Calu3 (cell line): ENCODE measurements at regions not wholly inside any gene's neighbourhood (a gene's known extent, or its start where the extent isn't known, plus 50 kb on each side); places are given as distances from the start of the nearest gene placed in this dataset.
"Not testable (repeated sequence)": the region's sequence is repeated elsewhere in the genome, so short reads cannot be mapped to it uniquely, and the experiment has no call there.

Experiments used
- BruUV-seq: library from RNA; stranded (reverse); fragments of 400-500 nt; replicated peaks from 2 replicates; lab custom pipeline; 2021; lab: Mats Ljungman, UMichigan
- CTCF ChIA-PET: fragments of 300-600 bp; sonication (Branson Sonifier 250); formaldehyde crosslinking; loops from one replicate; lab custom pipeline; 2022; ENCODE audit warnings: antibody characterized with exemption; lab: Charles Lee
- DNase-seq: peaks from one replicate; pipeline ENCODE4 v3.0.0; 2022
- H3K27ac Mint-ChIP-seq: one replicate; pipeline ENCODE4 v1.8.0; 2022; ENCODE audit warnings: mixed read lengths; ENCODE audit not compliant: unreplicated experiment
- H3K27me3 Mint-ChIP-seq: one replicate; pipeline ENCODE4 v1.8.0; 2022; ENCODE audit warnings: mixed read lengths; ENCODE audit not compliant: unreplicated experiment
- H3K36me3 Mint-ChIP-seq: one replicate; pipeline ENCODE4 v1.8.0; 2022; ENCODE audit warnings: mild to moderate bottlenecking, moderate library complexity, mixed read lengths; ENCODE audit not compliant: insufficient read depth, unreplicated experiment
- H3K4me1 Mint-ChIP-seq: one replicate; pipeline ENCODE4 v1.8.0; 2022; ENCODE audit warnings: mild to moderate bottlenecking, low read depth, mixed read lengths; ENCODE audit not compliant: unreplicated experiment
- H3K4me3 Mint-ChIP-seq: one replicate; pipeline ENCODE4 v1.8.0; 2022; ENCODE audit warnings: mild to moderate bottlenecking, low read depth, moderate library complexity, mixed read lengths; ENCODE audit not compliant: unreplicated experiment
- H3K9me3 Mint-ChIP-seq: one replicate; pipeline ENCODE4 v1.8.0; 2022; ENCODE audit warnings: low read depth, mixed read lengths; ENCODE audit not compliant: unreplicated experiment
- CTCF ChIP-seq: fragments of 200-600 bp; IDR thresholded peaks from one replicate; pipeline ENCODE4 v1.8.0; 2022; ENCODE audit warnings: antibody characterized with exemption; ENCODE audit not compliant: unreplicated experiment
- intact Hi-C: fragments of 100-400 bp; cut with micrococcal nuclease; formaldehyde crosslinking; loops from one replicate; pipeline ENCODE4 v1.10.0; 2022; ENCODE audit not compliant: unreplicated experiment

DNA sequence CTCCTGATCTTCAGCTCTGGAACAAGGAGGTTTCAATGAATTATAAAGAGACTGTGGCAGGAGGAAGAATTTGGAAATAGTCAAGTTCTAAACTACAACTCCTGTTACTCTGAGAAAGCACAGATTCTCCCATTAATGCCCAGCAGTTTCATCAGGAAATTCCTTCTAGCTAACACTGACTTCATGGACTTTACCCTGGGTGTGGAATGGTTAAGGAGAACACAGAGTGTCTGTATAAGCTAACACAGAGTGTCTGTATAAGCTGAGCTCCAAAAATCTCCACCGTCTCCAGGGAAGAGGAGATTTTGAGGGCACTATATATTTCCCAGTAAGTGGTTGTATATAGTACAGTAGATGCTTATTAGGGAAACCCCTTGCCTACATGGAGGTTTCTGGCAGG, 675.5 kb downstream of the XPNPEP1 start:
- H3K4me1 Mint-ChIP-seq, result no peaks in the 10 kb centered on the region
- no peaks in the 10 kb centered on the region for H3K36me3 Mint-ChIP-seq
- peaks cover 7% of the 10 kb centered on the region for H3K9me3 Mint-ChIP-seq
- no peak overlapping the region for H3K4me3 Mint-ChIP-seq
- H3K27me3 Mint-ChIP-seq, result no peaks in the 10 kb centered on the region
- CTCF ChIA-PET, result no interaction called here
- H3K27ac Mint-ChIP-seq, result no peak overlapping the region
- intact Hi-C loops, result no loop called here
- BruUV-seq, result no TSS peak
- no peak for DNase-seq
- no peak for TF ChIP-seq CTCF

DNA sequence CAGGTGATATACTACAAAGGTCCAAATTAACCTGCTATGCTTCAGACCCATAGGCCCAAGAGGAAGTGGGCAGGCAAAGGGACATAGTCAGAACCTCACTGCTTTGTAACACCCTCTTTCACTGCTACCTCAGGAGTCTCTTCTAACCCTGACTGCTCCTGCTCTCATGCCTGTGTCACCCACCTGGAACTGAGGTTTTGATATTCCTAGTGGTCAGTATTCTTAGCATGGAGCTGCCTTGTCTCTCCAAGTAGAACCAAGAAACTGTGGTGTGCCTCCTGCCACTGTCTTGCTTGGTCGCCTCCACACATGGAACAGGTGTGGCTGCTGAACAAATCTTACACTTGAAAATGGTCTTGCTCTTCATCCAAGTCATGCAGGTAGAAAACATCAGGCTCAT, 677.5 kb downstream of the XPNPEP1 start:
- H3K9me3 Mint-ChIP-seq, result peaks cover 5% of the 10 kb centered on the region
- no peak overlapping the region for H3K4me3 Mint-ChIP-seq
- no TSS peak for BruUV-seq
- no peaks in the 10 kb centered on the region for H3K36me3 Mint-ChIP-seq
- no peak for TF ChIP-seq CTCF
- intact Hi-C loops, result no loop called here
- CTCF ChIA-PET, result no interaction called here
- no peaks in the 10 kb centered on the region for H3K4me1 Mint-ChIP-seq
- no peaks in the 10 kb centered on the region for H3K27me3 Mint-ChIP-seq
- DNase-seq, result no peak
- H3K27ac Mint-ChIP-seq, result no peak overlapping the region

DNA sequence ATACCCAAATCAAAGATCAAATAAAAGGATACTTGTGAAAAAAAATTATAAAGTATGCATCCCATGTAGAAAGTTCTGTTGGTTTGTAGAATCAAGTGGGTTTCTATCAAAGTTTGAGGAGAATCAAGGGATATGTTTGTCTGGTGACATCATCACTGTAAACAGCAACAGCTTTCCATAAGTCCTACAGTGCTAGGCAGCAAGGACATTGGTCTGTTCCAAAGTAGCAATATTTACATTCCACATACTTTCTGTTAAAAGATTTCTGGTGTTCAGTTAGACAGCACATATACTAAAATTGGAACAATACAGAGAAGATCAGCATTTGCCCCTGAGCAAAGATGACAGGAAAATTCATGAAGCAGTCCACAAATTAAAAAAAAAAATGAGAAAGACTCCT, 683.9 kb downstream of the XPNPEP1 start:
- Mint-ChIP-seq H3K27me3 (no peaks in the 10 kb centered on the region), H3K4me1 (no peaks in the 10 kb centered on the region), H3K4me3 (no peak overlapping the region), H3K27ac (no peak overlapping the region), H3K36me3 (no peaks in the 10 kb centered on the region), H3K9me3 (peaks cover 3% of the 10 kb centered on the region)
- CTCF ChIA-PET, result no interaction called here
- intact Hi-C loops, result no loop called here
- DNase-seq, result no peak
- no TSS peak for BruUV-seq
- no peak for TF ChIP-seq CTCF

GRCh38 chr10:109237682-109238081, 685.6 kb downstream of the XPNPEP1 start:
- intact Hi-C loops, result no loop called here
- no peak for TF ChIP-seq CTCF
- CTCF ChIA-PET, result no interaction called here
- H3K9me3 Mint-ChIP-seq, result no peaks in the 10 kb centered on the region
- no peak for DNase-seq
- no peaks in the 10 kb centered on the region for H3K36me3 Mint-ChIP-seq
- H3K4me3 Mint-ChIP-seq, result no peak overlapping the region
- H3K27me3 Mint-ChIP-seq, result no peaks in the 10 kb centered on the region
- H3K27ac Mint-ChIP-seq, result no peak overlapping the region
- no TSS peak for BruUV-seq
- no peaks in the 10 kb centered on the region for H3K4me1 Mint-ChIP-seq

DNA sequence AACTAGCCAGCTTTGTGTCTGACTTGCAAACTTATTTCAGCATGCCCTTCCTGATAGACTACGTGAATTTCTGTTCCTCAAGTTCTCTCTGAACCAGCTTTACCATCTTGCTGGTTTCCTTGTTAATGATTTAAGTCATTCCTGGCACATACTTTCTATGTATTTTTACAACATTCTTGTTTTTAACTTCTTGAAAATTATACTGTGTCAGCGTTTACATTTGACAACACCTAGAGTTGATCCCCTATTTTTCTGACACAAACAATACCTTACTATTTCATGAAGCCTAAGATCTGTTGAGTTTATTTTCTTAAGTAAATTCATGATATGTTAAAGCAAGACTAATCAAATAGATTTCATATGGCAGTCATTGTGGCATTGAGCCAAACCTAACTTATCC, 686.3 kb downstream of the XPNPEP1 start:
- H3K4me1 Mint-ChIP-seq, result no peaks in the 10 kb centered on the region
- CTCF ChIA-PET, result no interaction called here
- no peak for TF ChIP-seq CTCF
- no peaks in the 10 kb centered on the region for H3K27me3 Mint-ChIP-seq
- intact Hi-C loops, result no loop called here
- H3K4me3 Mint-ChIP-seq, result no peak overlapping the region
- no peak overlapping the region for H3K27ac Mint-ChIP-seq
- no peaks in the 10 kb centered on the region for H3K9me3 Mint-ChIP-seq
- no TSS peak for BruUV-seq
- no peak for DNase-seq
- H3K36me3 Mint-ChIP-seq, result no peaks in the 10 kb centered on the region

- H3K27me3 Mint-ChIP-seq, BruUV-seq, H3K36me3 Mint-ChIP-seq, H3K4me3 Mint-ChIP-seq, H3K9me3 Mint-ChIP-seq, H3K4me1 Mint-ChIP-seq, CTCF ChIA-PET, DNase-seq, H3K27ac Mint-ChIP-seq, intact Hi-C loops: not testable (repeated sequence)
Observed at GRCh38 chr10:109223533-109223932, 699.8 kb downstream of the XPNPEP1 start.
